ENCODE measurements at regions not wholly inside any gene's neighbourhood (a gene's known extent, or its start where the extent isn't known, plus 50 kb on each side); places are given as distances from the start of the nearest gene placed in this dataset.

- no peak for DNase-seq
Observed at GRCh38 chr14:71472356-71473340, 459.6 kb upstream of the RGS6 start.

- no peak for DNase-seq
Observed at GRCh38 chr14:71473843-71474242, 458.4 kb upstream of the RGS6 start.

- DNase-seq, result no peak
Observed at GRCh38 chr14:71474301-71475265, 457.6 kb upstream of the RGS6 start.

- DNase-seq, result no peak
Observed at GRCh38 chr14:71475916-71476315, 456.3 kb upstream of the RGS6 start.

- DNase-seq, result no peak
Observed at GRCh38 chr14:71478542-71478941, 453.7 kb upstream of the RGS6 start.

GRCh38 chr14:71481021-71481654 is 451.1 kb upstream of the RGS6 start:
- no peak for DNase-seq

GRCh38 chr14:71482671-71483070 is 449.6 kb upstream of the RGS6 start:
- DNase-seq, result no peak

GRCh38 chr14:71483154-71483553 is 449.1 kb upstream of the RGS6 start:
- DNase-seq, result no peak

GRCh38 chr14:71485833-71486232 is 446.4 kb upstream of the RGS6 start:
- no peak for DNase-seq

- DNase-seq, result no peak
Observed at GRCh38 chr14:71486279-71486678, 445.9 kb upstream of the RGS6 start.

- no peak for DNase-seq
Observed at GRCh38 chr14:71487449-71487848, 444.8 kb upstream of the RGS6 start.

GRCh38 chr14:71487941-71488340 is 444.3 kb upstream of the RGS6 start:
- no peak for DNase-seq

- DNase-seq, result no peak
Observed at GRCh38 chr14:71488703-71489191, 443.5 kb upstream of the RGS6 start.

GRCh38 chr14:71489742-71490141 is 442.5 kb upstream of the RGS6 start:
- no peak for DNase-seq

- DNase-seq, result no peak
Observed at GRCh38 chr14:71491931-71492330, 440.3 kb upstream of the RGS6 start.

GRCh38 chr14:71492346-71492745 is 439.9 kb upstream of the RGS6 start:
- DNase-seq, result no peak

- no peak for DNase-seq
Observed at GRCh38 chr14:71497645-71498086, 434.6 kb upstream of the RGS6 start.

- no peak for DNase-seq
Observed at GRCh38 chr14:71498212-71498611, 434.0 kb upstream of the RGS6 start.

- DNase-seq, result no peak
Observed at GRCh38 chr14:71499018-71499417, 433.2 kb upstream of the RGS6 start.

- no peak for DNase-seq
Observed at GRCh38 chr14:71507681-71508080, 424.5 kb upstream of the RGS6 start.

- no peak for DNase-seq
Observed at GRCh38 chr14:71508901-71509300, 423.3 kb upstream of the RGS6 start.

- DNase-seq, result no peak
Observed at GRCh38 chr14:71511152-71511551, 421.1 kb upstream of the RGS6 start.

All from activated CD4-positive, alpha-beta T cell treated with anti-CD3 and anti-CD28 coated beads, Interleukin-2, amount 50 U/mL, for 48 hours (primary cell).